Neural cell (in vitro differentiated cells): ENCODE measurements at regions not wholly inside any gene's neighbourhood (a gene's known extent, or its start where the extent isn't known, plus 50 kb on each side); places are given as distances from the start of the nearest gene placed in this dataset.

Experiments
- CTCF ChIP-seq: fragments of 450-650 bp; IDR thresholded peaks from 2 replicates; pipeline ENCODE4 v1.5.1; 2014; ENCODE audit warnings: antibody characterized with exemption, mild to moderate bottlenecking, moderate library complexity; ENCODE audit not compliant: poor library complexity, severe bottlenecking
- POLR2AphosphoS5 ChIP-seq: IDR thresholded peaks from 2 replicates; pipeline ENCODE4 v1.6.1; 2012
- TAF1 ChIP-seq: IDR thresholded peaks from 2 replicates; pipeline ENCODE4 v1.6.1; 2012; ENCODE audit warnings: low read depth

GRCh38 chr11:10914050-10914449 is 56.2 kb upstream of the ZBED5 start:
- TF ChIP-seq POLR2AphosphoS5 (no peak), CTCF (no peak), TAF1 (no peak)
